ENCODE measurements at regions not wholly inside any gene's neighbourhood (a gene's known extent, or its start where the extent isn't known, plus 50 kb on each side); places are given as distances from the start of the nearest gene placed in this dataset.

DNA sequence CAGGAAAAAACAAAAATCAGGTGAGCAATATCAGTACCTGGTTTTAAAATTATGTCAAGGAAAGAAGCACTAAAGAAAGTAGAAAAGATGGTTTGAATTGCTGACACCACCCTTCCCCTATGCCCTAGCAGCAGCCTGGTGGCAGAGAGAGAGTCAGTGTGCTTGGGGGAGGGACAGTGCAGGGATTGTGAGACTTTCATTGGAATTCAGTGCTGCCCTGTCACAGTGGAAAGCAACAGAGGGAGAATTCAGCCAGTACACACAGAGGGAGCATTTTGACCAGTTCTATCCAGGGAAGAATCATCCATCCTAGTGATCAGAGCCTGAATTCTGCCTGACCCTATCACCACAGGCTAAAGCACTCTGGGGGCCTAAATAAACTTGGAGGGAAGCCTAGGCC is 222.4 kb upstream of the PCDH17 start:
- Histone ChIP-seq H3K36me3 (ENCODE audit: low read depth) (no peaks in the 10 kb centered on the region), H3K4me3 (no peak overlapping the region), H3K9me3 (peaks cover 32% of the 10 kb centered on the region), H3K4me1 (ENCODE audit: low read depth) (no peaks in the 10 kb centered on the region)
- ATAC-seq (no peak), DNase-seq (no peak)
- intact Hi-C loops (cut with DNase I, micrococcal nuclease) = no loop called here
- TF ChIP-seq, protein P1, sequence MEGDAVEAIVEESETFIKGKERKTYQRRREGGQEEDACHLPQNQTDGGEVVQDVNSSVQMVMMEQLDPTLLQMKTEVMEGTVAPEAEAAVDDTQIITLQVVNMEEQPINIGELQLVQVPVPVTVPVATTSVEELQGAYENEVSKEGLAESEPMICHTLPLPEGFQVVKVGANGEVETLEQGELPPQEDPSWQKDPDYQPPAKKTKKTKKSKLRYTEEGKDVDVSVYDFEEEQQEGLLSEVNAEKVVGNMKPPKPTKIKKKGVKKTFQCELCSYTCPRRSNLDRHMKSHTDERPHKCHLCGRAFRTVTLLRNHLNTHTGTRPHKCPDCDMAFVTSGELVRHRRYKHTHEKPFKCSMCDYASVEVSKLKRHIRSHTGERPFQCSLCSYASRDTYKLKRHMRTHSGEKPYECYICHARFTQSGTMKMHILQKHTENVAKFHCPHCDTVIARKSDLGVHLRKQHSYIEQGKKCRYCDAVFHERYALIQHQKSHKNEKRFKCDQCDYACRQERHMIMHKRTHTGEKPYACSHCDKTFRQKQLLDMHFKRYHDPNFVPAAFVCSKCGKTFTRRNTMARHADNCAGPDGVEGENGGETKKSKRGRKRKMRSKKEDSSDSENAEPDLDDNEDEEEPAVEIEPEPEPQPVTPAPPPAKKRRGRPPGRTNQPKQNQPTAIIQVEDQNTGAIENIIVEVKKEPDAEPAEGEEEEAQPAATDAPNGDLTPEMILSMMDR (IDR thresholded peaks at IDR 0.05) = no peak

DNA sequence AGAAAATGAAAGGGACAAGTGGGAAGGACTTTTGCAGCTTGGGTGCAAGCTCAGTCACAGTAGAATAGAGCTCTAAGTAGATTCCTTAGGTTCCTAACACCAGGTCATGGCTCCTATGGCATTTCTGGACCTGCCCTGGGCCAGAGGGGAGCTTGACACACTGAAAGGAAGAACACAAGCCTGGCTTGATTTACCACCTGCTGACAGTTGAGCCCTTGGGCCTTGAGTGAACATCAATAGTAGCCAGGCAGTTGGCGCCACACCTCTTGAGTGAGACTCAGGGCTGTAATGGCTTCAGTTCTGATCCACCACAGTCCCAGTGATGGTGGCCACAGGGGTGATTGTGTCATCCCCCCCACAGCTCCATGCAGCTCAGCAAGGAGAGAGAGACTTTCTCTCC is 221.9 kb upstream of the PCDH17 start:
- no peak for ATAC-seq
- DNase-seq = no peak
- intact Hi-C loops (cut with DNase I, micrococcal nuclease) = no loop called here
- H3K36me3 ChIP-seq (ENCODE audit: low read depth) = no peaks in the 10 kb centered on the region
- H3K4me3 ChIP-seq = no peak overlapping the region
- TF ChIP-seq, protein P1 (IDR thresholded peaks at IDR 0.05) = no peak
- H3K4me1 ChIP-seq (ENCODE audit: low read depth) = no peaks in the 10 kb centered on the region
- H3K9me3 ChIP-seq = peaks cover 32% of the 10 kb centered on the region

DNA sequence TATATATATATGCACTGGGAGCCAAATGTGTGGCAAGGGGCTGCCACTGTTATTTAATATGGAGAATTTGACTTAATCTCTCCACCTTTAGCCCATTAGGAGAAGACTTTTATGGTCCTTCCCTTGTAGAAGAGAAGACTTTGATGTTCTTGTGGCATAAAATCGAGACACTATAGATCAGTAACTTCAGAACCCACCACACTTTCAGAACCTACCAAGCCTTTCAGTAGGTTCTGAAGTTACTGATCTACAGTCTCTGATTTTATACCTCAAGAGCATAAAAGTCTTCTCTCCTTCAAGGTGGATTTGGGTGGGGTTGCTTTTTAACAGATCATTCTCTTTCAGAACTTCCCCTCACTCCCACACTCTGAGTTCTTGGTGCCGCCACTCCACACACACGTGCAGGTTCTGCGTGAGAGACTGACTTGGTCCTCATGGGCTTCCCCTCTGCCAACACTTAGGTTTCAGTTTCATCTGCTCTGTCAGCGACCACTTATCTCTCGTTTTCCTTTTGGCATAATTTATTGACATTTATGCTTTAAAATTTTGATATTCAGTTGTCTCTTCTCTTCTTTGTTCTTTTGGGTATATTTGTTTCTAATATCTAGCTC is 213.4 kb upstream of the PCDH17 start:
- Histone ChIP-seq H3K36me3 (ENCODE audit: low read depth) (no peaks in the 10 kb centered on the region), H3K4me1 (ENCODE audit: low read depth) (no peaks in the 10 kb centered on the region), H3K9me3 (peaks cover 4% of the 10 kb centered on the region), H3K4me3 (no peak overlapping the region)
- ATAC-seq = no peak
- intact Hi-C loops (cut with DNase I, micrococcal nuclease) = no loop called here
- no peak for DNase-seq
- TF ChIP-seq, protein P1 (IDR thresholded peaks at IDR 0.05) = no peak

DNA sequence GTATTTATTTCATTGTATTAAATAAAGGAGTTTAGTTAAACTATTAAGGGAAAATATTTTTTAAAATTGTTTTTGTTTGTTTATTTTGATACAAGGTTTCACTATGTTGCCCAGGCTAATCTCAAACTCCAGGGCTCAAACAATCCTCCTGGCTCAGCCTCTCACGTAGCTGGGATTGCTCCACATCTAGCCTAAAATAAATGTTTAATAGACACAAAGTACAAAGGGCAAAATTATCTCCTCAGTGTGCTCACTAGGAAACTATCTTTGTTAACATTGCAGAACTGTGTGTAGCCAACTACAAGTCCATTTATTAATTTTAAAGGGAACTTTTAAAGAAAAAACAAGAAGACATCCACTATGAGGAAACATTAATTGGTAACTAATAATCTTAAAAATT is 207.2 kb upstream of the PCDH17 start:
- Histone ChIP-seq H3K4me1 (ENCODE audit: low read depth) (no peaks in the 10 kb centered on the region), H3K36me3 (ENCODE audit: low read depth) (no peaks in the 10 kb centered on the region), H3K9me3 (peaks cover 38% of the 10 kb centered on the region), H3K4me3 (no peak overlapping the region)
- DNase-seq = no peak
- TF ChIP-seq, protein P1 (IDR thresholded peaks at IDR 0.05) = no peak
- ATAC-seq = no peak
- intact Hi-C loops (cut with DNase I, micrococcal nuclease) = no loop called here

DNA sequence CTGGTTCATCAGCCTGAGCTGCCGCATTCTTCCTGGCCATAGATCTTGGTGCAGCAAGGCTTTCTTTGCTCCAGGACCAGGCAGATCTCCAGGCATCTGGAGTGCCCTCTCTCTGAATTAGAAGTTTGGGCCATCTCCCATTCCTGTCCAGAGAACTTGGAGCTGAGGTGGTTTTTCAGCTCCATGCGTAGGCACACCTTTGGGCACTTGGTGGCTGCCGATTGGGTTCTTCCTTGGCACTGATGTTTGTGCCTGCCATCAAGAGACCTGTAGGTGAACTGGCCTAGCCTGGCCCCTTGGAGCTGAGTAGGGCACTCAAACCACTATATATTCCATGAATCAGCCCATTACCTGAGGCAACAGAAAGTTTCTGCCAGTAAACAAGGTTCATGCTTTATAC is 206.0 kb upstream of the PCDH17 start:
- Histone ChIP-seq H3K4me1 (ENCODE audit: low read depth) (no peaks in the 10 kb centered on the region), H3K4me3 (no peak overlapping the region)
- ATAC-seq = no peak

More for the DNA sequence above, 206.0 kb upstream of the PCDH17 start:
- intact Hi-C loops (cut with DNase I, micrococcal nuclease) = no loop called here
- TF ChIP-seq, protein P1 (IDR thresholded peaks at IDR 0.05) = no peak
- no peaks in the 10 kb centered on the region for H3K36me3 ChIP-seq (ENCODE audit: low read depth)
- no peak for DNase-seq
- peaks cover 48% of the 10 kb centered on the region for H3K9me3 ChIP-seq
